Osteocyte (in vitro differentiated cells): ENCODE measurements at regions not wholly inside any gene's neighbourhood (a gene's known extent, or its start where the extent isn't known, plus 50 kb on each side); places are given as distances from the start of the nearest gene placed in this dataset.

Experiments
- DNase-seq: peaks from one replicate; pipeline ENCODE4 v3.0.0; 2021; ENCODE audit warnings: mixed read lengths; ENCODE audit not compliant: unreplicated experiment; ENCODE audit errors: extremely low spot score
- H3K27ac Mint-ChIP-seq: one replicate; pipeline ENCODE4 v1.8.0; 2021; ENCODE audit warnings: mild to moderate bottlenecking, mixed read lengths; ENCODE audit not compliant: unreplicated experiment
- H3K27me3 Mint-ChIP-seq: one replicate; pipeline ENCODE4 v1.8.0; 2021; ENCODE audit warnings: mixed read lengths; ENCODE audit not compliant: unreplicated experiment
- H3K36me3 Mint-ChIP-seq: one replicate; pipeline ENCODE4 v1.8.0; 2021; ENCODE audit warnings: mixed read lengths; ENCODE audit not compliant: unreplicated experiment
- H3K4me1 Mint-ChIP-seq: one replicate; pipeline ENCODE4 v1.8.0; 2021; ENCODE audit warnings: mixed read lengths; ENCODE audit not compliant: unreplicated experiment
- H3K4me3 Mint-ChIP-seq: one replicate; pipeline ENCODE4 v1.8.0; 2021; ENCODE audit warnings: mild to moderate bottlenecking, moderate library complexity, mixed read lengths; ENCODE audit not compliant: unreplicated experiment
- H3K9me3 Mint-ChIP-seq: one replicate; pipeline ENCODE4 v1.8.0; 2021; ENCODE audit warnings: mixed read lengths; ENCODE audit not compliant: unreplicated experiment
- CTCF ChIP-seq: fragments of 200-600 bp; sonication (generic); IDR thresholded peaks from 2 replicates; pipeline ENCODE4 v1.5.0; 2021; ENCODE audit warnings: antibody characterized with exemption, mild to moderate bottlenecking, moderate library complexity

- peaks cover 19% of the 10 kb centered on the region for H3K9me3 Mint-ChIP-seq
- no peaks in the 10 kb centered on the region for H3K27me3 Mint-ChIP-seq
- no peak for TF ChIP-seq CTCF
- DNase-seq: no peak
- no peak overlapping the region for H3K4me3 Mint-ChIP-seq
- no peaks in the 10 kb centered on the region for H3K36me3 Mint-ChIP-seq
- H3K4me1 Mint-ChIP-seq: no peaks in the 10 kb centered on the region
- no peak overlapping the region for H3K27ac Mint-ChIP-seq
Observed at GRCh38 chr13:53562419-53562818, 533.8 kb downstream of the OLFM4 start.

GRCh38 chr13:53568491-53568890, 539.9 kb downstream of the OLFM4 start:
- Mint-ChIP-seq H3K9me3 (peaks cover 26% of the 10 kb centered on the region), H3K4me3 (no peak overlapping the region), H3K27me3 (no peaks in the 10 kb centered on the region), H3K36me3 (no peaks in the 10 kb centered on the region), H3K27ac (no peak overlapping the region), H3K4me1 (no peaks in the 10 kb centered on the region)
- DNase-seq: no peak
- TF ChIP-seq CTCF: no peak

GRCh38 chr13:53569453-53569852, 540.8 kb downstream of the OLFM4 start:
- Mint-ChIP-seq H3K4me3 (no peak overlapping the region), H3K4me1 (no peaks in the 10 kb centered on the region), H3K9me3 (peaks cover 20% of the 10 kb centered on the region)

GRCh38 chr13:53601113-53601512, 572.5 kb downstream of the OLFM4 start:
- H3K36me3 Mint-ChIP-seq: no peaks in the 10 kb centered on the region
- H3K4me1 Mint-ChIP-seq: no peaks in the 10 kb centered on the region
- H3K27ac Mint-ChIP-seq: no peak overlapping the region
- peaks cover 15% of the 10 kb centered on the region for H3K9me3 Mint-ChIP-seq
- H3K27me3 Mint-ChIP-seq: no peaks in the 10 kb centered on the region
- no peak for DNase-seq
- TF ChIP-seq CTCF: no peak
- H3K4me3 Mint-ChIP-seq: no peak overlapping the region

More at GRCh38 chr13:53569453-53569852, 540.8 kb downstream of the OLFM4 start:
- no peak for TF ChIP-seq CTCF
- H3K36me3 Mint-ChIP-seq: no peaks in the 10 kb centered on the region
- no peak for DNase-seq
- no peak overlapping the region for H3K27ac Mint-ChIP-seq
- H3K27me3 Mint-ChIP-seq: no peaks in the 10 kb centered on the region

- no peak for TF ChIP-seq CTCF
- DNase-seq: no peak
- peaks cover 21% of the 10 kb centered on the region for H3K9me3 Mint-ChIP-seq
- no peak overlapping the region for H3K27ac Mint-ChIP-seq
- no peaks in the 10 kb centered on the region for H3K36me3 Mint-ChIP-seq
- no peak overlapping the region for H3K4me3 Mint-ChIP-seq
- H3K4me1 Mint-ChIP-seq: no peaks in the 10 kb centered on the region
- no peaks in the 10 kb centered on the region for H3K27me3 Mint-ChIP-seq
Observed at GRCh38 chr13:53605326-53605725, 576.7 kb downstream of the OLFM4 start.
